Sigmoid colon (tissue), 6 donors: ENCODE measurements at regions not wholly inside any gene's neighbourhood (a gene's known extent, or its start where the extent isn't known, plus 50 kb on each side); places are given as distances from the start of the nearest gene placed in this dataset.
"Not testable (repeated sequence)": the region's sequence is repeated elsewhere in the genome, so short reads cannot be mapped to it uniquely, and the experiment has no call there.

Source experiments
- DNase-seq: peaks from one replicate; pipeline ENCODE4 v3.0.0-alpha.2; 2019
- H3K27ac ChIP-seq, 4 donors: fragments of 200-600 bp; sonication (generic); one replicate each; pipeline ENCODE4 v1.5.1; 2016 to 2019; ENCODE audit warnings: mild to moderate bottlenecking in 1 of 4
- H3K27me3 ChIP-seq, 3 donors: fragments of 200-600 bp; sonication (generic); one replicate each; pipeline ENCODE4 v1.5.1; 2019; ENCODE audit warnings: mild to moderate bottlenecking in 1 of 3
- H3K36me3 ChIP-seq, 4 donors: fragments of 200-600 bp; sonication (generic); one replicate each; pipeline ENCODE4 v1.5.1; 2016 to 2019
- H3K4me1 ChIP-seq, 4 donors: fragments of 200-600 bp; sonication (generic); one replicate each; pipeline ENCODE4 v1.5.1; 2017 to 2019
- H3K4me3 ChIP-seq, 4 donors: fragments of 200-600 bp; sonication (generic); one replicate each; pipeline ENCODE4 v1.5.1; 2017 to 2019; ENCODE audit warnings: mild to moderate bottlenecking in 2 of 4, moderate library complexity in 1 of 4
- H3K9me3 ChIP-seq, 4 donors: fragments of 200-600 bp in 3 of 4; sonication (generic) in 3 of 4; one replicate each; pipeline versions ENCODE4 v1.5.1 to v1.6.1; 2013 to 2019
- EP300 ChIP-seq, 4 donors: sonication (generic); formaldehyde crosslinking; IDR thresholded peaks; one replicate each; pipeline ENCODE4 v1.6.1; 2017; ENCODE audit warnings: antibody characterized with exemption in 4 of 4
- POLR2A ChIP-seq, 2 donors: fragments of 450-650 bp; IDR thresholded peaks; one replicate each; pipeline ENCODE4 v1.6.1; 2016; ENCODE audit warnings: antibody characterized with exemption in 2 of 2, mild to moderate bottlenecking in 2 of 2, moderate library complexity in 2 of 2
- POLR2AphosphoS5 ChIP-seq, 4 donors: sonication (generic); formaldehyde crosslinking; IDR thresholded peaks; one replicate each; pipeline ENCODE4 v1.6.1; 2017; ENCODE audit warnings: antibody characterized with exemption in 4 of 4
- whole genome bisulfite sequencing, 2 donors: extraction: QIAGEN DNeasy Blood & Tissue Kit; methylation state at CpG; one replicate each; pipeline ENCODE4 v1.1.7; 2013; 5-methylcytosine and 5-hydroxymethylcytosine counted together
- intact Hi-C: fragments of 100-400 bp; cut with DNase I; formaldehyde crosslinking; loops from one replicate; pipeline ENCODE4 v1.15.1; 2023
- TF ChIP-seq, protein P1 (sequence below), 4 experiments: fragments of 450-650 bp in 3 of 4; fragments of 200-600 bp in 1 of 4; IDR thresholded peaks; one replicate each; pipeline ENCODE4 v1.5.1; 2016 to 2019; ENCODE audit warnings: antibody characterized with exemption in 4 of 4, mild to moderate bottlenecking in 3 of 4, moderate library complexity in 2 of 4
- donor health status: healthy with polysubstance abuse.
- donor health status: healthy.

- WGBS, 2 donors, result 97% methylated on average over 3 of the region's 3 CpGs
- Histone ChIP-seq H3K36me3 (no peaks in the 10 kb centered on the region), H3K9me3 (no peaks in the 10 kb centered on the region), H3K4me3 (no peak overlapping the region), H3K27me3 (no peaks in the 10 kb centered on the region), H3K4me1 (no peaks in the 10 kb centered on the region), H3K27ac (no peak overlapping the region)
- intact Hi-C loops, result no loop called here
- no peak for DNase-seq
- TF ChIP-seq POLR2A (IDR thresholded peaks at IDR 0.05) (no peak), POLR2AphosphoS5 (IDR thresholded peaks at IDR 0.05) (no peak), EP300 (IDR thresholded peaks at IDR 0.05) (no peak)
- TF ChIP-seq, protein P1, sequence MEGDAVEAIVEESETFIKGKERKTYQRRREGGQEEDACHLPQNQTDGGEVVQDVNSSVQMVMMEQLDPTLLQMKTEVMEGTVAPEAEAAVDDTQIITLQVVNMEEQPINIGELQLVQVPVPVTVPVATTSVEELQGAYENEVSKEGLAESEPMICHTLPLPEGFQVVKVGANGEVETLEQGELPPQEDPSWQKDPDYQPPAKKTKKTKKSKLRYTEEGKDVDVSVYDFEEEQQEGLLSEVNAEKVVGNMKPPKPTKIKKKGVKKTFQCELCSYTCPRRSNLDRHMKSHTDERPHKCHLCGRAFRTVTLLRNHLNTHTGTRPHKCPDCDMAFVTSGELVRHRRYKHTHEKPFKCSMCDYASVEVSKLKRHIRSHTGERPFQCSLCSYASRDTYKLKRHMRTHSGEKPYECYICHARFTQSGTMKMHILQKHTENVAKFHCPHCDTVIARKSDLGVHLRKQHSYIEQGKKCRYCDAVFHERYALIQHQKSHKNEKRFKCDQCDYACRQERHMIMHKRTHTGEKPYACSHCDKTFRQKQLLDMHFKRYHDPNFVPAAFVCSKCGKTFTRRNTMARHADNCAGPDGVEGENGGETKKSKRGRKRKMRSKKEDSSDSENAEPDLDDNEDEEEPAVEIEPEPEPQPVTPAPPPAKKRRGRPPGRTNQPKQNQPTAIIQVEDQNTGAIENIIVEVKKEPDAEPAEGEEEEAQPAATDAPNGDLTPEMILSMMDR (IDR thresholded peaks at IDR 0.05), result no peak
Measured at GRCh38 chr15:35243758-35244157, 158.7 kb upstream of the NANOGP8 start.

GRCh38 chr15:35239693-35240092 is 154.6 kb upstream of the NANOGP8 start:
- H3K27me3 ChIP-seq, H3K36me3 ChIP-seq, H3K27ac ChIP-seq, H3K4me1 ChIP-seq, intact Hi-C loops, H3K9me3 ChIP-seq, H3K4me3 ChIP-seq, DNase-seq: not testable (repeated sequence)
- WGBS, 2 donors, result 89 to 92% methylated on average over 6 of the region's 6 CpGs

DNA sequence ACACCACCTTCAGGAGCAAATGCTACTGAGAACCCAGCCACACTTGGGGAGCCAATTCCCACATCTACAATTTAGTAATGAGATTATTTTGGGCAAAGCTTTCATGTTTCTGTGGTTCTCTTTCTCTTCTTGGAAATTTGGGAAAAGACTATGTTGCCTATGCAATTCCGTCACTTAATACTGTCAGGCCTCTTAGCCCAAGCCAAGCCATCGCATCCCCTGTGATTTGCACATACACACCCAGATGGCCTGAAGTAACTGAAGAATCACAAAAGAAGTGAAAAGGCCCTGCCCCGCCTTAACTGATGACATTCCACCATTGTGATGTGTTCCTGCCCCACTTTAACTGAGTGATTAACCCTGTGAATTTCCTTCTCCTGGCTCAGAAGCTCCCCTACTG is 153.4 kb upstream of the NANOGP8 start:
- H3K4me1 ChIP-seq, H3K27ac ChIP-seq, H3K36me3 ChIP-seq, H3K4me3 ChIP-seq, H3K9me3 ChIP-seq, H3K27me3 ChIP-seq, DNase-seq, intact Hi-C loops: not testable (repeated sequence)
- 90 to 95% methylated on average over 3 of the region's 3 CpGs for WGBS, 2 donors

- Histone ChIP-seq H3K9me3 (peaks cover 0 to 6% (median 2%) of the 10 kb centered on the region in 4 donors), H3K4me1 (no peaks in the 10 kb centered on the region), H3K4me3 (no peak overlapping the region), H3K27ac (no peak overlapping the region), H3K27me3 (no peaks in the 10 kb centered on the region), H3K36me3 (no peaks in the 10 kb centered on the region)
- WGBS, 2 donors, result 94% methylated on average over 3 of the region's 3 CpGs
- TF ChIP-seq POLR2A (IDR thresholded peaks at IDR 0.05) (no peak), EP300 (IDR thresholded peaks at IDR 0.05) (no peak), POLR2AphosphoS5 (IDR thresholded peaks at IDR 0.05) (no peak)
- TF ChIP-seq, protein P1 (IDR thresholded peaks at IDR 0.05), result no peak
- intact Hi-C loops, result no loop called here
- no peak for DNase-seq
Measured at GRCh38 chr15:35229085-35229484, 144.0 kb upstream of the NANOGP8 start.

DNA sequence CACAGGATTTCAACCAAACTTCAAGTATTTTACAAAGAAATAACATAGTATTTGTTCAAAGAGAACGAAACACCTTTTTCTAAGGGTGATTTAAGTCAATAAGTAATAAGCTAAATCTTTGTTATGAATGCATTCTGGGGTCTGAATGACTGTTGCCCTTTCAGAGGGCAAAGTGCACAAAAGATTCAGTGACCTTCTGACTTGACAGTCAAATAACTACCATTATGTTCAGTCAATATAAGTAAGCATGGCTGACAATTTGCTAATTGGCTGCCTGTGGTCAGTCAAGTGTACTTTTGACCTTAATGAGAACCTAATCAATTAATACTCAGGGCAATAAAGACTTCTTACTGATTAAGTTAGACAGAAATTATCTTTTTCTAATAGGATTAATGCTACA is 133.1 kb upstream of the NANOGP8 start:
- peaks cover 0 to 15% (median 0%) of the 10 kb centered on the region in 4 donors for H3K4me1 ChIP-seq
- intact Hi-C loops, result no loop called here
- no peaks in the 10 kb centered on the region for H3K36me3 ChIP-seq
- WGBS, 2 donors, result 77 to 89% methylated on average over 1 of the region's 1 CpG
- TF ChIP-seq POLR2A (IDR thresholded peaks at IDR 0.05) (no peak), POLR2AphosphoS5 (IDR thresholded peaks at IDR 0.05) (no peak), EP300 (IDR thresholded peaks at IDR 0.05) (no peak)
- TF ChIP-seq, protein P1 (IDR thresholded peaks at IDR 0.05), result no peak
- DNase-seq, result no peak
- no peaks in the 10 kb centered on the region for H3K9me3 ChIP-seq
- H3K27ac ChIP-seq, result no peak overlapping the region
- no peak overlapping the region for H3K4me3 ChIP-seq
- no peaks in the 10 kb centered on the region for H3K27me3 ChIP-seq

- no peak for DNase-seq
- H3K36me3 ChIP-seq, result no peaks in the 10 kb centered on the region
- no peak overlapping the region for H3K4me3 ChIP-seq
- H3K4me1 ChIP-seq, result peaks cover 0 to 19% (median 0%) of the 10 kb centered on the region in 4 donors
- H3K9me3 ChIP-seq, result no peaks in the 10 kb centered on the region
- intact Hi-C loops, result no loop called here
- TF ChIP-seq, protein P1 (IDR thresholded peaks at IDR 0.05), result no peak
- TF ChIP-seq POLR2AphosphoS5 (IDR thresholded peaks at IDR 0.05) (no peak), POLR2A (IDR thresholded peaks at IDR 0.05) (no peak), EP300 (IDR thresholded peaks at IDR 0.05) (no peak)
- H3K27me3 ChIP-seq, result no peaks in the 10 kb centered on the region
- no peak overlapping the region for H3K27ac ChIP-seq
Measured at GRCh38 chr15:35215093-35215492, 130.0 kb upstream of the NANOGP8 start.
